NOMO-1 treated with dmso at 0.1 percent for 144 hours (cell line): ENCODE measurements at regions not wholly inside any gene's neighbourhood (a gene's known extent, or its start where the extent isn't known, plus 50 kb on each side); places are given as distances from the start of the nearest gene placed in this dataset.
"Not testable (repeated sequence)": the region's sequence is repeated elsewhere in the genome, so short reads cannot be mapped to it uniquely, and the experiment has no call there.

ENCODE experiments used
- DNase-seq: peaks from one replicate; lab custom pipeline; 2025; ENCODE audit not compliant: unreplicated experiment; lab: John Stamatoyannopoulos, UW

DNA sequence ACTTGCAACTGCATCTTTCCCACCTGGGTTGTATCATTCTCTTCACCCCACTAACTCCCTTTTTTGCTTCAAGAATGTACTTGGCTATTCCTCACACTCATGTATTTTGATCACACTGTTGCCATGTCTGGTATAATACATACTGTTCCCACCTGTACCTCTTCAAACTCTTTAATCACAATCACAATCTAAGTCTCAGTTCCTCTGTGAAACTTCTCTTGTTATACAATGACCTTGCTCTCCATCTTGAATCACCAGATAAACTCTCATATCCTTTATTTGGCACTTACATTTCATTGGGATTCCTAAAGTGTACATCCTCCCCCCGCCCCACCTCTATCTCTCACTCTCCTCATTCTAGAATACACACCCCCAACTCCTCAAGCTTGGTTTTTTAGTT, 516.0 kb upstream of the CHORDC1 start:
- no peak for DNase-seq

DNA sequence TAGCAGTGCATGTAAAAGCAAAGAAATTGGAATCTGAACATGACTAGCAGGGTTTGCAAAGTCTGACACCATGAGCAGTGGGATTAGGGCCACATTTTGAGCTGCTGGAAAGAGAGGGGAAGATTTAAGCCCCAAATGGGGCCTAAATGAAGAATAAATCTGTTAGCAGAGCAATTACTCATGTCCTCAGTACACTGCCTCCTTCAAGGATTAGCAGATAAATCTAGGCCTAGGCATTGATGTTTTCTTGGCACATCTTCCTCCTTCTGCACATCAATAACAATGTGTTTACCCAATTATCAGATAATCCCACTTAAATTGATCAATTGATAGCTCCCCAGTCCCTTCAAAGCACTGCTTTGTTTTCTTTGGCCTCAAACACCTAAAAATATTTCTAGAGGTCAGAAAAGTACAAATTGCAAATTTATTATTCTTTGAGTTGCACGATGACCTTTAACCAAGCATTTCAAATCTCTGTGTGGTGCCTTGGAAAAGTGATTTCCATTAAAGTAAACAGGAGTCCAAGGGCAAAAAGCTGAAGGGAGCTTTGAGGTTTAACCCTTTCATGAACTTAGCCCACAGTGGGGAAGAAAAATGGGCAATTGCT, 514.7 kb upstream of the CHORDC1 start:
- DNase-seq: no peak

DNA sequence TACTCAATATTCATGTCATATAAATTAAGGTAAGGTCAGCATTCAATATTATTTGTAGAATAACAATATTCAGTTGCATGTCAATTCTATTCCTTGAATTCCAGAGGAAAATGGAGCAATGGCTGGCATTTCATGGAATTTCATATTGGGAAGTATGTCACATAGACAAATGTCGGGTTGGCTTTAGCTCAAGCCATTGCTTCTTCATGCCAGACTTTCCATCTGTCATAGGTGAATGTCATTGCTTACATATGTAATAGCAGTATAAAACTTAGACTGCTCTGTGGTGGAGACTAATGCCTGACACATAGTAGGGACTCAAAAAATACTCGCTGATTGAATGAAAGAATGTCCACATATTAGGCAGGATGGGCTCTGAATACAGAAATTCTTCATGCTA, 509.6 kb upstream of the CHORDC1 start:
- DNase-seq: no peak

DNA sequence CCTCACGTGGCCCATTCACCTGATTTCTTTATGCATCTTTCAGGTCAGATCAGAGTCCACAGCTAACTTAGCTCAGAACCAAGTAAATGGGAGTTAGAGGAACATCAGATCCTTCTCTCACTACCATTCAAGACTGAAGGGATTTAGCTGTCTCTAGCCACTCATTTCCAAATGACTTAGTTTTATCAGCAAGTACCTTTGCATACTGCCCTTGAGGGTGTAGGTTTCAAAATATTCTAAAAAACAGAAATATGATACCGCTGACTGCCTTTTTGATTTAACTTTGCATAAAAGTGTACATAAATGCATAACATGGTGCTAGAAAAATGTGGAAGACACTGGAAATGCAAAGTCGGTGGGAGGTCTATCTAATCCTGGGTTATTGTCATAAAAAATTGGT, 500.6 kb upstream of the CHORDC1 start:
- DNase-seq: no peak

DNA sequence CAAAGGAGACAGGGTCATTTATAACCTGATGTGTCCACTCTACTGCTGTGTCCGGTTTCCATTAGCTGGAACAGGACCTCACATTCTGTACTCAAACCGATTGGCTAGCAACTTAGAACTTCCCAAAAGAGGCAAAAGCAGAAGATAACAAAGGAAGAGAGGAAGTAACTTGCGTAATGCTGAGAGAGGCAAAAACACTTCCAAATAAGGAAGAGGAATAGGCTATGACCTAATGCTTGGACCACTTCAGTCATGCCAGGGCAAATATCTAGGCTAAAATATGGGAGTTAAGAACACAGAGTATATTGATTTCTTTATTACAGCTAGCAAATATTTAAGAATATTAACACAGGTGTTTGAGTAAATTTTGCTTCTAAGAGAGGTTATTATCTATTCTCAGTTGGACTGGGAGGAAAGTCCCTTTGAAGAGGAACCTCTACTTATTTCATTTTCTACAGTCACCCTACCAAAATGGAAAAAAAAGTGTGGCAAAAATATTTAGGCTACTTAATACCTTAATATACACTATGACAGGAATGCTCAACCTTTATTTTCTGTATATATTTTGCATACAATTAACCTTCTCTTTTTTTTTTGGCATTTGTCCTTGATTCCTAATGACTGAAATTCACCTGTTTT, 499.8 kb upstream of the CHORDC1 start:
- DNase-seq: no peak

DNA sequence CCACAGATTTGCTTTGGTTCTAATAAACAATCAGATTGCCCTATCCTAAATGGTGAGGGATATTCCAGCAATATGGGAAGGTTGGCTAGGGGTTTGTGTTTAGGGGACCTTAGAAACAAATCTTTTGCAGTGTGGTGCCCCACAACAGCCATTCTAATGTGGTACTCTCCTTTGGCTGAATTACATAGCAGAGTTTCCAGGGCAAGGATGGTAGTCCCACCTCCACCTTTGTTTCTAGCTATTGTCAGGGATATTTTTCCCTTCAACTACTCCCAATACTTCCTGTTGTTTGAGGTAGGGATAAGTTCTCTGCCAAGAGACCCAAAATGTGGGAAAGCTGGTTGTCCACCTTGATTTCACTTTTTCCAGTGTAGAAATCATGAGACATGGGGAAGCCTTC, 494.7 kb upstream of the CHORDC1 start:
- no peak for DNase-seq

DNA sequence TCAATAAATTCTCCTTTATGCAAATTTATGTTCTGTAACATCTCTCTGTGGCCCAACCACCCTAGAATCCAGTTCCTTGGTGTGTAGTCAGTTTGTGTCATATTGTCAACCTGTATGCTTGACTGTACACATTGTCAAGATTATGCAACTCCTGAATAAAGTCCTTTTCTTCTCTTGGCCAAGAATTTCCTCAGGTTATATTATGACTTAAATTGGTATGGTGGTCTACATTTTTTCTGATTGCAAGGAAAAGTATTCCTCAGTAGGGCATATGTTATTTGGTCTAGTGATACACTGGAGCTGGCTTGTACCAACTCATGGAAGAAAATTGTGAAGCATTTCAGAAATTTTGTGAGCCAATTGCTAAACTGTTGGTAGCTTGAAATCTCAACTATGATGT, 482.8 kb upstream of the CHORDC1 start:
- DNase-seq: no peak

DNA sequence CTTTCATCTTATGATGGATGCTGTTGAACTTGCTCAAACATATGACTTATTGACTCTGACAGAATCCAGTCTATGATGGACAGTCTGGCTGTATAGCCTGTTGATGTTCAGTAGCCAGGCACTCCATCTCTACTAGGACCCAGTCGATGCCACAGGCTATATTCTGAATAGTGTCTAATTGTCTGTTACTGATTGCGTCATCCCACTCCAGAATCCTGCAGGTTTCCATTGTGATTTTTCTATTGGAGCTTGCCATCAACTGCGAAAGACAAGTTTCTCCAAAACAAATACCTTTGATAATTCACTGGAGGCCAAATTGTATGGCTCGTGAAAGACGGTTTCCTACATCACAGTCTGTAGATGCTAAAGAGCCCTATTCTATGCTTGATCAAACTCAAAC, 481.7 kb upstream of the CHORDC1 start:
- DNase-seq: no peak

DNA sequence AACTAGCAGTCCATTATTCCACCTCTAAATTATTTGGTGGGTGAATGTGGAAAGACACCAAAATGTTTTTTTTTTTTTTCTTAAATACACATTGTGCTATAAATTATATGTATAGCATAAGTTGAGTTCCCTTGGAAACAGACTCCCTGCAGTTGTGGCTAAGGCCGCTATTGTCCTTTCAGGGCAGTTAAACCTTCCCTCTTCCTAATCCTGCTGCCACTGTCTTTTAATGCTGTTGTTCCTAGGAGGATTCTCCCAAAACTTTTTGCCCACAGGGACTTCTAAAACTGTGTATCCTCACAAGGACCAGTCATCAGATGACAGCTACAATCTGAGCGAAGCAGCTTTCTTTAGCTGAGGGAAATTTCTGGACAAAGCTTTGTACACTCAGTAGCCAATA, 478.9 kb upstream of the CHORDC1 start:
- no peak for DNase-seq

DNA sequence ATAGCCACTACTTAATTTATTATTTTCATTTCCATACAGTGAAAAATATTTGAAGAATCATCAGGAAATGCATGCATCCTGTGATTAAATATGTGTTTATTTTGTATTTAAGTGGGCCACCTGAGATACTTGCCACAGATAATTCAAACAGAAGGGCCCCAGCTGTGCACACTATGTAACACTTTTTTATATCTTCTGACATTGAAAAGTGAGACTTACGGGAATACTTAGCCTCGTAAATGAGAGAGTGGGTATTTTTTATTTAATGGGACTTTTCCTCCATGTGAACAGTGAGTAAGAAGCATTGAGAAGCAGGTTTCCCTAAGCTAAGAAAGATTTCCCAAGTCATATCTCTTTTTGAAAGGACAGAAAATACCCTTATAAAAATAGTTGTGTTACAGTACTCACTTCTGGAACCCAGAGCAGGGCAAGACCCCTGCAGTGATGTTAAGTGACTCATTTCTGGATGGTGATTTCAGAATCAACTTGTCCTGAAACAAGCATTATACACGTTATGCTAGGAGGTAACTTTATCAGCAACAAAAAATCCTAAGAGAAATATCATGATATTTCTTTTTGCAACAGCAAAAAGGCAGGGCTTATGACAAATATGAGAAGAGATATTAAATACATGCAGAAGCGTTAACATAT, 478.1 kb upstream of the CHORDC1 start:
- no peak for DNase-seq

DNA sequence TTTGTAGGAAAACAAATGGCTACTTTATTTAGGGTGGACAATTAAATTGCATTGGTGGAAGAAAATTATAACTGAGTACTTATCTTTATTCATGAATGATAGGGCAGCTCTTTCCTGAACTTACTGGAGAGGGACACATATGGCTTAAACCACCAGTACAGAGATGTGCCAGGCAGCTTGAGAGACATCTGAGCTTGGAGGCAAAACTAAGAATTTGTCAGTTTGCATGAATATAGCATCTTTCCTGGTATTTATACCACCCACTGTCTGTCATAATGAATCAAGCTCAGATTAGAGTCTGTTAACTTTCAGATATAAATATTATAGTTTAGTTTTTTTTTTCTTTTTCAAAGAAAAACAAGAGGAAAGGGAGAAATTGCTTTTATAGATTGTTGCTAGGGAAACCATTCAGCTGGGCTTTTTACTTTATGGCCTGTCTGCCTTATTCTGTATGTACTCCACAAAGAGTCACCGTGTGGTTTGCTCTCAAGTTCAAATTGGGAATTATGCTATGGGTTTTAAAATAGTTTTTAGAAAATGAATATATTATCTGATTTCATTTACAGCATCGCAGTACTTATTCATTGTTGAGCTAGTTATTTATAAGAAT, 477.0 kb upstream of the CHORDC1 start:
- no peak for DNase-seq

DNA sequence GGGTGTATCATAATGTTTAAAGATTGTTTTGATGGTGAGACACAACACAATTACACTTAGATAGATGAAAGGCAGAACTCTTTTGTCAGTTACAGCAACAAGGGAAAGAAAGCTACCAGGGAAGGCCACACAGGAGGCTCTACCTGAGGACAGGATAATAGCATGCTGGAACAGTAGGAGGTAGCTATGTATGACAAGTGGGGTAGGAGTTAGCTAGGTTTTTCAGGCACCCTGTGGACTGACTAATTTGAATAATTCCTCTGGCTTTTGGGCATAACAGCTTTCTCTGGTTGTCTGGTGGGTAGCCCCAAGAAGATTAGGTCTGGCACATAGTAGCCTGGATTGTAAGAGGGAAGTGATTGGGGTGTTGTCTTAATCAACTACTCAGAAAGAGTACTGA, 475.4 kb upstream of the CHORDC1 start:
- DNase-seq: no peak

DNA sequence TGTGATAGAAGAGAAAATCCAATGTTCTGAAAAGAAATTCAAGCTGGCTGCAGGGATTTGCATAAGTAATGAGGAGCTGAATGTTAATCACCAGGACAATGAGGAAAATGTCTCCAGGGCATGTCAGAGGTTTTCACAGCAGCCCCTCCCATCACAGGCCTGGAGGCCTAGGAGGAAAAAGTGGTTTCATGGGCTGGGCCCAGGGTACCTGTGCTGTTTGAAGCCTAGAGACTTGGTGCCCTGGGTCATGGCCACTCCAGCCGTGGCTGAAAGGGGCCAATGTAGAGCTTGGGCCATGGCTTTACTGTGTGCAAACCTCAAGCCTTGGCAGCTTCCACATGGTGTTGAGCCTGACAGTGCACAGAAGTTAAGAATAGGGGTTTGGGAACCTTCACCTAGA, 452.6 kb upstream of the CHORDC1 start:
- not testable (repeated sequence) for DNase-seq

DNA sequence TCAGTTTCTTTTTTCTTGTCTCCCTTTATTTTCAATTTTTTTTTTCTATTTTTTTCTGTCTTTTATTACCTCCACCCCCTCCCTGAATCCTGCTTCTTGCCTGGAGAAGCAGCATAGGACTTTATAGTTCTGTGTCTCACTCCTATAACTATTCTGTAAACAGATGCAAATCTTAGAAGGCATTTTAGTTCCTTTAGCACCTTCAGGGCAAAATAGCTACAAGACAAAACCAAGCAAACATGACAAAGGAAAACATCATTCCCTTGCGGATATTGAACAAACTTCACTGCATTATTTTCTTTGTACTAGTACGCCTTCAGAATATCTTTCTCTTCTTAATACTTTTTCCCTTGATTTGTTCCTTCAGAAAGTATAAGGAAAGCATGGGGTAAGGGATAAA, 446.2 kb upstream of the CHORDC1 start:
- DNase-seq: no peak

DNA sequence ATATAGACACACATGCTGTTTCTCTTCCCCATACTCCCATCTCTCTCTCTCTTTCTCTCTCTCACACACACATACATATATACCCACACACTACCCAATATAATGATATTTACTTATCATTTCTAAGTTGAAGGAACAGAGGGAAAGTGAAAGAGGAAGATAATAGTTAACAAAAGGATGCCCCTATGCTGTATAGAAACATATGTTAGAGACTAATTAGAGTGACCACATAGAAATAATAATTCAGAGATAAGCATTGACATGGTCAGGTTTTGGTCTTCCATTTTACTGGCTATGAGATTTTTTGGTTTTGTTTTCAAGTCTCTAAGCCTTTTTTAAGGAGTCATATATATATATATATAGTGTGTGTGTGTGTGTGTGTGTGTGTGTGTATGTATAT, 445.7 kb upstream of the CHORDC1 start:
- no peak for DNase-seq

DNA sequence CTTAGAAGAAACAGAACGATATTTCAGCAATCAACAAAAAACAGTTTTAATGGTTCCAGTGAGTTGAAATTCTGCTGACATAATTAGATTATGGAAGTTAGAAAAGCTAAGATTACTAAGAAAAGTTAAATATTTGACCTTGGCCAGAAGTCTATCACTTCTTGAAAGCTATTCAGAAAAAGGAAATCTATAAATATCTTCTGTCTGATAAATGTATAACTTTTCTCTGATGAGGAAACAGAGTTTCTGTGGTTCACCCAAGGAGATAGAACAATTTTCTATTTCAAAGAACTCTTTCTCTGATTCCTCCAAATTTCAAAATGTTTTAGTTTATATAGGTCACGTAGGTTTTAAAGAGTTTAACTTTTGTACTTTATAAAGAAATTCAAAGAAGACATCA, 438.4 kb upstream of the CHORDC1 start:
- no peak for DNase-seq

DNA sequence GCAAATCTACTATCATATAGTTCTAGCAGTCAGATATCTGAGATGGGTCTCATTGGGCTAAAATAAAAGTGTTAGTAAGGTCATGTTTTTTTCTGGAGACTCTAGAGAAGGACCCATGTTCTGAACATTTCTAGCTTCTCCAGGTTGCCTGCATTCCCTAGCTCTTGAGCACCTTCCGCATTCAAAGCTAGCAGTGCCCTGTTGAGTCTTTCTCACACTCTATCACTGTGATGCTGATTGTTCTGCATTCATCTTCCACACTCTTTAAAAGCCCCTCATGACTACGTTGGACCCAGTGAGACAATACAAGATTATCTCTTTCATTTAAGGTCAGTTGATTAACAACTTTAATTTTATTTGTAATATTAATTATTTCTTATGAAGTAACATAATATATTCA, 433.3 kb upstream of the CHORDC1 start:
- DNase-seq: no peak

DNA sequence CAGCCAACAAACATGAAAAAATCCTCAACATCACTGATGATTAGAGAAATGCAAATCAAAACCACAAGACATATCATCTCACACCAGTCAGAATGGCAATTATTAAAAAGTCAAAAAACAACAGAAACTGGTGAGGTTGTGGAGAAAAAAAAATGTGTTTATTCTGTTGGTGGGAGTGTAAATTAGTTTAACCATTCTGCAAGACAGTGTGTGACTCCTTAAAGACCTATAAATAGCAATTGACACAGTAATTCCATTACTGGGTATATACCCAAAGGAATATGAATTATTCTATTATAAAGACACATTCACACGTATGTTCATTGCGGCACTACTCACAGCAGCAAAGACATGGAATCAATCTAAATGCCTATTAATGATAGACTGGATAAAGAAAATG, 427.3 kb upstream of the CHORDC1 start:
- no peak for DNase-seq

DNA sequence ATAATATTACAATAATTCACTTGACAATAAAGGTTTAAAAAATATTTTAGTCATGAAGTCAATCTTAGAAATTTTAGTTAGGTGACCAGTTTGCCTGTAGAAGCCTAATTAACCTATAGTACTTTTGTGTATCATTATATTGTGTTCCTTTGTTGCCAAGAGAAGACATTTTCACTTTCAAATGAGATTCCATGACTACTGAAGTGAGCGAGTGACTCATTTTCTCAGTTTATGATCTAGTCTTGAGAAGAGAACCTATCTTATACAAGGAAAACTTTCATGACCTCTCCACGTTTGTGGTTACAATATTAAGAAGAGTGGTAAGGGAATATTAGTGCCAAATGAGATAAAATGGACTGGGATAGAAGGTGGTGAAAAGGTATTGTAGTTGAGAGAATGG, 423.9 kb upstream of the CHORDC1 start:
- no peak for DNase-seq

DNA sequence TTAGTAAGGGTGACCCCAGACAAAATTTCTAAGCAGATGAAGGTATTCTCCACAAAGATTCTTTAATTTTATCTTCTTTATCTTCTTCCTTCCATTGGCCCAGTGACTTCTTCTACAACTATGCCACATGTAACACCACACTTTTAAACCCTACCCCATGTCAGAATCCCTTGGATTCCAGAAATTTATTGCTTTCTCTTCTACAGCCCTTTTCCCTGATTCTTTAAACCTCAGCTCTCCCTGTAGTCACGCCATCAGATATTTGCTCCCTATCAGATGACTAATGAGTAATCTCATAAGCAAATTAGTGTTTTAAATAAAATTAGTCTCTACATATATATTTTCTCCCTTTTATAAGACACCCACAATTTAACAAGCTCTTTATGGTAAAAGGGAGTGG, 423.4 kb upstream of the CHORDC1 start:
- no peak for DNase-seq

DNA sequence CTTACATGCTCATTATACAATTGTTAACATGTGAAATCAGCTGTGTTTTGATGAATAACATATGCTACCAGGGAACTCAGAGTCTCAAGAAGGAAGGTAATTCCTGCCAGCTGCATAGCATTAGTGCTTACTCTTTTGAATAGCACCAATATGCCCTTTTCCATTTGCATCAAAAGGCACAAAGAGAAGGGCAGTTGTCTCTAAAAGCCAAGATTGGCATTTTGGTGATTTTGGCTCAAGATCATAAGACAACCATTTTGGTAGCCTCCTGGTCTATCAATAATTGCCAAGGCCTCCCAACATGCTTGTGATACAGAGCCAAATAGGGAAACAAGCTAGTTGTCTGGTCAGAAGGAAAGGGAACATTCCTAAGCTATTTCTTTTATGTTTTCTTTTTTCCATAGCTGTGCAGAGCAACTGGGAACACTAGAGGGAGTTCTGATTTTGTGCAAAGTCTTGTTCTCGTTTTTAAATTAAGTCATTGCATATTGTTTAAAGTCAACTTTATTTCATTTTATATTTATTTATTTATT, 416.7 kb upstream of the CHORDC1 start:
- no peak for DNase-seq

DNA sequence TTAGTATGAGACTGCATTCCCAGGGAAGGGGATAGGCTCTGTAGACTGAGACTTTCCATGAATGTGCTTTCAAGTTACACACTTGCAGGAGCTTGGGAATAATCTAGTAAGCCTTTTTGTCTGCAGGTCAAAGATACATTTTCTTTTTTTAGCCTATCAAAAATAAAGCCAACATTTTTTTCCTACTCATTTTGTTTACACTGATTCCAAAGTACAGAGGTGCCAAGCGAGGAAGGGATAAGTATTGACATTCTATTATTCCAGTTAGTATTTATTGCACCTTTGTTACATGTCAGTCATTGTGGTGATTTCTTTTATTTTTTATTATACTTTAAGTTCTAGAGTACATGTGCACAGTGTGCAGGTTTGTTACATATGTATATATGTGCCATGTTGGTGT, 413.0 kb upstream of the CHORDC1 start:
- no peak for DNase-seq
